Activated T-cell treated with anti-CD3 and anti-CD28 coated beads, Interleukin-2, amount 50 U/mL, for 4 hours (primary cell): ENCODE measurements at regions not wholly inside any gene's neighbourhood (a gene's known extent, or its start where the extent isn't known, plus 50 kb on each side); places are given as distances from the start of the nearest gene placed in this dataset.
"Not testable (repeated sequence)": the region's sequence is repeated elsewhere in the genome, so short reads cannot be mapped to it uniquely, and the experiment has no call there.

Experiments
- ATAC-seq, 2 donors: fragments of 200-7000 bp; cut with Tn5 transposase; one replicate each; pipeline ENCODE4 v1.10.0; 2021
- DNase-seq: peaks from one replicate; pipeline ENCODE4 v3.0.0-alpha.2; 2020
- H3K27me3 Mint-ChIP-seq: one replicate; pipeline ENCODE4 v1.8.0; 2021; ENCODE audit warnings: low read depth, mixed read lengths
- H3K36me3 Mint-ChIP-seq: one replicate; pipeline ENCODE4 v1.8.0; 2022; ENCODE audit warnings: mixed read lengths; ENCODE audit not compliant: insufficient read depth
- H3K4me1 Mint-ChIP-seq: one replicate; pipeline ENCODE4 v1.8.0; 2021; ENCODE audit warnings: low read depth, mixed read lengths
- H3K4me3 Mint-ChIP-seq: one replicate; pipeline ENCODE4 v1.8.0; 2021; ENCODE audit warnings: mild to moderate bottlenecking, moderate library complexity, mixed read lengths
- H3K9me3 Mint-ChIP-seq: one replicate; pipeline ENCODE4 v1.8.0; 2021; ENCODE audit warnings: mixed read lengths

GRCh38 chr5:15283076-15283475 lies 216.9 kb upstream of the FBXL7 start:
- H3K27me3 Mint-ChIP-seq = no peaks in the 10 kb centered on the region
- no peaks in the 10 kb centered on the region for H3K4me1 Mint-ChIP-seq
- DNase-seq = no peak
- H3K36me3 Mint-ChIP-seq = no peaks in the 10 kb centered on the region
- H3K4me3 Mint-ChIP-seq = no peak overlapping the region
- peaks cover 18% of the 10 kb centered on the region for H3K9me3 Mint-ChIP-seq
- no peak for ATAC-seq

- DNase-seq (no peak), ATAC-seq (no peak)
- H3K9me3 Mint-ChIP-seq = peaks cover 18% of the 10 kb centered on the region
- H3K4me3 Mint-ChIP-seq = no peak overlapping the region
- no peaks in the 10 kb centered on the region for H3K4me1 Mint-ChIP-seq
- no peaks in the 10 kb centered on the region for H3K27me3 Mint-ChIP-seq
- no peaks in the 10 kb centered on the region for H3K36me3 Mint-ChIP-seq
Measured at GRCh38 chr5:15282611-15283010, 217.4 kb upstream of the FBXL7 start.

- DNase-seq, H3K36me3 Mint-ChIP-seq, H3K9me3 Mint-ChIP-seq, H3K27me3 Mint-ChIP-seq, ATAC-seq, H3K4me3 Mint-ChIP-seq, H3K4me1 Mint-ChIP-seq: not testable (repeated sequence)
Measured at GRCh38 chr5:15271596-15271995, 228.4 kb upstream of the FBXL7 start.

- Mint-ChIP-seq H3K36me3 (no peaks in the 10 kb centered on the region), H3K4me3 (no peak overlapping the region), H3K9me3 (peaks cover 8% of the 10 kb centered on the region), H3K27me3 (no peaks in the 10 kb centered on the region), H3K4me1 (no peaks in the 10 kb centered on the region)
- DNase-seq (no peak), ATAC-seq (no peak)
Measured at GRCh38 chr5:15267966-15268365, 232.0 kb upstream of the FBXL7 start.

- DNase-seq = no peak
- Mint-ChIP-seq H3K9me3 (peaks cover 8% of the 10 kb centered on the region), H3K4me1 (no peaks in the 10 kb centered on the region)
Measured at GRCh38 chr5:15266841-15267240, 233.1 kb upstream of the FBXL7 start.

GRCh38 chr5:15266229-15266628 lies 233.8 kb upstream of the FBXL7 start:
- peaks cover 8% of the 10 kb centered on the region for H3K9me3 Mint-ChIP-seq
- H3K4me3 Mint-ChIP-seq = no peak overlapping the region
- no peaks in the 10 kb centered on the region for H3K27me3 Mint-ChIP-seq
- DNase-seq (no peak), ATAC-seq (no peak)
- H3K4me1 Mint-ChIP-seq = no peaks in the 10 kb centered on the region
- H3K36me3 Mint-ChIP-seq = no peaks in the 10 kb centered on the region

More at GRCh38 chr5:15266841-15267240, 233.1 kb upstream of the FBXL7 start:
- ATAC-seq = no peak
- Mint-ChIP-seq H3K36me3 (no peaks in the 10 kb centered on the region), H3K4me3 (no peak overlapping the region), H3K27me3 (no peaks in the 10 kb centered on the region)

GRCh38 chr5:15263942-15264341 lies 236.0 kb upstream of the FBXL7 start:
- no peak for ATAC-seq
- DNase-seq = no peak
- Mint-ChIP-seq H3K4me1 (no peaks in the 10 kb centered on the region), H3K9me3 (peaks cover 4% of the 10 kb centered on the region), H3K4me3 (no peak overlapping the region), H3K27me3 (no peaks in the 10 kb centered on the region), H3K36me3 (no peaks in the 10 kb centered on the region)

GRCh38 chr5:15263406-15263805 lies 236.6 kb upstream of the FBXL7 start:
- Mint-ChIP-seq H3K4me3 (no peak overlapping the region), H3K27me3 (no peaks in the 10 kb centered on the region)

GRCh38 chr5:15261269-15261995 lies 238.5 kb upstream of the FBXL7 start:
- Mint-ChIP-seq H3K4me1 (no peaks in the 10 kb centered on the region), H3K27me3 (no peaks in the 10 kb centered on the region), H3K36me3 (no peaks in the 10 kb centered on the region), H3K4me3 (no peak overlapping the region), H3K9me3 (peaks cover 5% of the 10 kb centered on the region)
- ATAC-seq = no peak
- no peak for DNase-seq

More at GRCh38 chr5:15263406-15263805, 236.6 kb upstream of the FBXL7 start:
- Mint-ChIP-seq H3K9me3 (peaks cover 4% of the 10 kb centered on the region), H3K4me1 (no peaks in the 10 kb centered on the region), H3K36me3 (no peaks in the 10 kb centered on the region)
- ATAC-seq (no peak), DNase-seq (no peak)

- ATAC-seq (no peak), DNase-seq (no peak)
- H3K9me3 Mint-ChIP-seq = peaks cover 5% of the 10 kb centered on the region
- H3K4me1 Mint-ChIP-seq = no peaks in the 10 kb centered on the region
- no peak overlapping the region for H3K4me3 Mint-ChIP-seq
- no peaks in the 10 kb centered on the region for H3K36me3 Mint-ChIP-seq
- H3K27me3 Mint-ChIP-seq = no peaks in the 10 kb centered on the region
Measured at GRCh38 chr5:15260356-15261268, 239.4 kb upstream of the FBXL7 start.

- DNase-seq (no peak), ATAC-seq (no peak)
- Mint-ChIP-seq H3K4me1 (no peaks in the 10 kb centered on the region), H3K36me3 (no peaks in the 10 kb centered on the region), H3K27me3 (no peaks in the 10 kb centered on the region), H3K9me3 (peaks cover 5% of the 10 kb centered on the region), H3K4me3 (no peak overlapping the region)
Measured at GRCh38 chr5:15256485-15256884, 243.5 kb upstream of the FBXL7 start.

GRCh38 chr5:15255576-15255975 lies 244.4 kb upstream of the FBXL7 start:
- Mint-ChIP-seq H3K36me3 (no peaks in the 10 kb centered on the region), H3K4me1 (no peaks in the 10 kb centered on the region), H3K27me3 (no peaks in the 10 kb centered on the region), H3K9me3 (peaks cover 5% of the 10 kb centered on the region), H3K4me3 (no peak overlapping the region)
- DNase-seq = no peak
- no peak for ATAC-seq

- ATAC-seq = no peak
- H3K4me3 Mint-ChIP-seq = no peak overlapping the region
- peaks cover 5% of the 10 kb centered on the region for H3K9me3 Mint-ChIP-seq
- no peak for DNase-seq
- H3K36me3 Mint-ChIP-seq = no peaks in the 10 kb centered on the region
- H3K4me1 Mint-ChIP-seq = no peaks in the 10 kb centered on the region
- no peaks in the 10 kb centered on the region for H3K27me3 Mint-ChIP-seq
Measured at GRCh38 chr5:15254607-15255006, 245.4 kb upstream of the FBXL7 start.

- no peaks in the 10 kb centered on the region for H3K4me1 Mint-ChIP-seq
- ATAC-seq (no peak), DNase-seq (no peak)
- no peak overlapping the region for H3K4me3 Mint-ChIP-seq
- no peaks in the 10 kb centered on the region for H3K27me3 Mint-ChIP-seq
- H3K36me3 Mint-ChIP-seq = no peaks in the 10 kb centered on the region
- H3K9me3 Mint-ChIP-seq = peaks cover 4% of the 10 kb centered on the region
Measured at GRCh38 chr5:15252331-15252730, 247.6 kb upstream of the FBXL7 start.

- no peak for ATAC-seq
- DNase-seq = no peak
- Mint-ChIP-seq H3K9me3 (peaks cover 18% of the 10 kb centered on the region), H3K27me3 (no peaks in the 10 kb centered on the region), H3K4me1 (no peaks in the 10 kb centered on the region), H3K4me3 (no peak overlapping the region), H3K36me3 (no peaks in the 10 kb centered on the region)
Measured at GRCh38 chr5:15249152-15249551, 250.8 kb upstream of the FBXL7 start.
